HFFc6 (cell line): ENCODE measurements at regions not wholly inside any gene's neighbourhood (a gene's known extent, or its start where the extent isn't known, plus 50 kb on each side); places are given as distances from the start of the nearest gene placed in this dataset.
A peak's percentile ranks its signal among the peaks of the same experiment; 100 is the strongest.

Experiments
- DNase-seq: peaks from one replicate; pipeline ENCODE4 v3.0.0-alpha.2; 2018
- H3K27ac Mint-ChIP-seq: 2 replicates; pipeline ENCODE4 v1.8.0; 2020; ENCODE audit warnings: mild to moderate bottlenecking, mixed read lengths
- H3K27me3 Mint-ChIP-seq: 2 replicates; pipeline ENCODE4 v1.8.0; 2021; ENCODE audit warnings: mild to moderate bottlenecking, moderate library complexity, mixed read lengths; ENCODE audit not compliant: insufficient read depth
- H3K36me3 Mint-ChIP-seq: 2 replicates; pipeline ENCODE4 v1.8.0; 2021; ENCODE audit warnings: low read depth, mixed read lengths
- H3K4me1 Mint-ChIP-seq: 2 replicates; pipeline ENCODE4 v1.8.0; 2020; ENCODE audit warnings: low read depth, mixed read lengths
- H3K4me3 Mint-ChIP-seq: 2 replicates; pipeline ENCODE4 v1.8.0; 2020; ENCODE audit warnings: mild to moderate bottlenecking, moderate library complexity, mixed read lengths
- H3K9me3 Mint-ChIP-seq: 2 replicates; pipeline ENCODE4 v1.8.0; 2020; ENCODE audit warnings: mild to moderate bottlenecking, mixed read lengths
- TF ChIP-seq, protein P1 (sequence below): fragments of 200-600 bp; sonication (generic); IDR thresholded peaks from 2 replicates; pipeline ENCODE4 v1.5.0; 2021; ENCODE audit warnings: antibody characterized with exemption, mild to moderate bottlenecking

- Mint-ChIP-seq H3K9me3 (no peaks in the 10 kb centered on the region), H3K27me3 (peaks cover 9% of the 10 kb centered on the region; the same call in 1 of the 2 replicates), H3K4me1 (peaks cover 4% of the 10 kb centered on the region)
Observed at GRCh38 chr6:15143086-15143485, 102.8 kb upstream of the JARID2 start.

GRCh38 chr6:15143540-15143939 lies 102.3 kb upstream of the JARID2 start:
- peaks cover 9% of the 10 kb centered on the region for H3K4me1 Mint-ChIP-seq
- TF ChIP-seq, protein P1, sequence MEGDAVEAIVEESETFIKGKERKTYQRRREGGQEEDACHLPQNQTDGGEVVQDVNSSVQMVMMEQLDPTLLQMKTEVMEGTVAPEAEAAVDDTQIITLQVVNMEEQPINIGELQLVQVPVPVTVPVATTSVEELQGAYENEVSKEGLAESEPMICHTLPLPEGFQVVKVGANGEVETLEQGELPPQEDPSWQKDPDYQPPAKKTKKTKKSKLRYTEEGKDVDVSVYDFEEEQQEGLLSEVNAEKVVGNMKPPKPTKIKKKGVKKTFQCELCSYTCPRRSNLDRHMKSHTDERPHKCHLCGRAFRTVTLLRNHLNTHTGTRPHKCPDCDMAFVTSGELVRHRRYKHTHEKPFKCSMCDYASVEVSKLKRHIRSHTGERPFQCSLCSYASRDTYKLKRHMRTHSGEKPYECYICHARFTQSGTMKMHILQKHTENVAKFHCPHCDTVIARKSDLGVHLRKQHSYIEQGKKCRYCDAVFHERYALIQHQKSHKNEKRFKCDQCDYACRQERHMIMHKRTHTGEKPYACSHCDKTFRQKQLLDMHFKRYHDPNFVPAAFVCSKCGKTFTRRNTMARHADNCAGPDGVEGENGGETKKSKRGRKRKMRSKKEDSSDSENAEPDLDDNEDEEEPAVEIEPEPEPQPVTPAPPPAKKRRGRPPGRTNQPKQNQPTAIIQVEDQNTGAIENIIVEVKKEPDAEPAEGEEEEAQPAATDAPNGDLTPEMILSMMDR, result no peak

More at GRCh38 chr6:15143086-15143485, 102.8 kb upstream of the JARID2 start:
- Mint-ChIP-seq H3K4me3 (no peak overlapping the region), H3K36me3 (no peaks in the 10 kb centered on the region), H3K27ac (no peak overlapping the region)
- DNase-seq, result no peak
- TF ChIP-seq, protein P1, result no peak

DNA sequence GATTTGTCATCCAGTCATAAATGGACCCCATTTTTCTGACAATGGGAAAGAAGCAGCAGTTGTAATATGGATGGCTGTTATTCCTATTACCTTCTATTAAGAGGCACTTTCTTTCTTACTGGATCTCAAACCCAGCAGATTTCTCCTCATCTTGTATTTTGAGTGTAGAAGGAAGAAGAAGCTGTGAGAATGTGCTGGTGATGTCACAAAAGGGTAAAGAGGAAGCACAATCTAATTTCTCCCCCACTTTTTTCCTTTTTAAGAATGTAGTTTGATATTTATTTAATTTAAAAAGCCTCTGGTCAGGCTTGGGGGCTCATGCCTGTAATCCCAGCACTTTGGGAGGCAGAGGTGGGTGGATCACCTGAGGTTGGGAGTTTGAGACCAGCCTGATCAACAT lies 100.0 kb upstream of the JARID2 start:
- Mint-ChIP-seq H3K4me1 (peaks cover 13% of the 10 kb centered on the region), H3K27me3 (peaks cover 9% of the 10 kb centered on the region; the same call in 1 of the 2 replicates), H3K36me3 (no peaks in the 10 kb centered on the region), H3K4me3 (no peak overlapping the region), H3K9me3 (no peaks in the 10 kb centered on the region), H3K27ac (no peak overlapping the region)
- TF ChIP-seq, protein P1, result no peak
- DNase-seq, result no peak

More at GRCh38 chr6:15143540-15143939, 102.3 kb upstream of the JARID2 start:
- peaks cover 9% of the 10 kb centered on the region; the same call in 1 of the 2 replicates for H3K27me3 Mint-ChIP-seq
- DNase-seq, result no peak
- H3K9me3 Mint-ChIP-seq, result no peaks in the 10 kb centered on the region
- no peaks in the 10 kb centered on the region for H3K36me3 Mint-ChIP-seq
- H3K4me3 Mint-ChIP-seq, result no peak overlapping the region
- no peak overlapping the region for H3K27ac Mint-ChIP-seq

GRCh38 chr6:15147827-15148226 lies 98.0 kb upstream of the JARID2 start:
- H3K36me3 Mint-ChIP-seq, result no peaks in the 10 kb centered on the region
- TF ChIP-seq, protein P1, result no peak
- H3K4me1 Mint-ChIP-seq, result peaks cover 13% of the 10 kb centered on the region
- H3K4me3 Mint-ChIP-seq, result no peak overlapping the region
- no peak overlapping the region for H3K27ac Mint-ChIP-seq
- no peak for DNase-seq
- peaks cover 7% of the 10 kb centered on the region for H3K27me3 Mint-ChIP-seq
- no peaks in the 10 kb centered on the region for H3K9me3 Mint-ChIP-seq

DNA sequence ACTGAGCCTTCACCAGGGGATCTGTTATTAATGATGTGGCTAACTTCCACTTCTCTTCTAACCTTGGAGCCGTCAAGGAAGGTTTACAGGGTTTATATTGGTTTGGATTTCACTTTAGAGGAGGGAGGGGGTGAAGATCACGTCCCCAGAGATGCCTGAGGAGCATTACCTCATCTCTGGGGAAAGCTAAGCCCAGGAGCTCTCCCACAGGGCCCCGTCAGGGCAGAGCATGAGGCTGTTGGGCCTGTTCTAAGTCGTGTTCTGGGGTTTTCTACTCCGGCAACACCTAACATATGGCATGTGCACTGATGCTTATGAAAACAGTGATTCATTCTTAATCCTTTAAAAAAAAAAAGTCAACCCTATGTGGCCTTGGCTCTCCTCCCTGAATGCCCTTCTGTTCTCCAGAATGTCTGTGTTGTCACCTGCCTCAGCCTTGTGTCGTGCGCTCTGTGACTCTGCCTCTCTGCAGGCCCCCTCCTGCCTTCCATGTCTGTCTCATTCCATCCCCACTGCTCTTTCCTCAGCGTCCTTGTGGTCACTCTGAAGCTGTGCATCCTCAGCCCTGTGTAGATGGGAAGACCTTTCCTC lies 97.4 kb upstream of the JARID2 start:
- peak overlapping the region; percentile 42; the same call in 1 of the 2 replicates for H3K27ac Mint-ChIP-seq

More for the DNA sequence above, 97.4 kb upstream of the JARID2 start:
- Mint-ChIP-seq H3K9me3 (no peaks in the 10 kb centered on the region), H3K4me1 (peaks cover 13% of the 10 kb centered on the region), H3K4me3 (no peak overlapping the region), H3K36me3 (no peaks in the 10 kb centered on the region), H3K27me3 (peaks cover 4% of the 10 kb centered on the region)
- DNase-seq, result peak; percentile 44
- TF ChIP-seq, protein P1, result no peak
